MM.1S (cell line): ENCODE measurements at regions not wholly inside any gene's neighbourhood (a gene's known extent, or its start where the extent isn't known, plus 50 kb on each side); places are given as distances from the start of the nearest gene placed in this dataset.

Experiments used
- CTCF ChIP-seq: fragments of 300-600 bp; sonication (generic); IDR thresholded peaks from 2 replicates; pipeline ENCODE4 v1.5.1; 2016; ENCODE audit warnings: antibody characterized with exemption, low read length, mixed read lengths
- EZH2 ChIP-seq: fragments of 300-600 bp; sonication (generic); optimal IDR thresholded peaks from 2 replicates; pipeline ENCODE3; 2017; ENCODE audit warnings: low read depth, mild to moderate bottlenecking, antibody characterized with exemption, low read length, mixed read lengths
- EZH2phosphoT487 ChIP-seq: fragments of 300-600 bp; sonication (generic); IDR thresholded peaks from 2 replicates; pipeline ENCODE4 v1.6.1; 2018; ENCODE audit warnings: antibody characterized with exemption, low read length

- TF ChIP-seq CTCF, result no peak
- TF ChIP-seq EZH2, result no peak
- TF ChIP-seq EZH2phosphoT487, result no peak
These were observed 112.2 kb upstream of the ZNF91 start for GRCh38 chr19:23507446-23507845.
